ENCODE measurements at regions not wholly inside any gene's neighbourhood (a gene's known extent, or its start where the extent isn't known, plus 50 kb on each side); places are given as distances from the start of the nearest gene placed in this dataset.

DNA sequence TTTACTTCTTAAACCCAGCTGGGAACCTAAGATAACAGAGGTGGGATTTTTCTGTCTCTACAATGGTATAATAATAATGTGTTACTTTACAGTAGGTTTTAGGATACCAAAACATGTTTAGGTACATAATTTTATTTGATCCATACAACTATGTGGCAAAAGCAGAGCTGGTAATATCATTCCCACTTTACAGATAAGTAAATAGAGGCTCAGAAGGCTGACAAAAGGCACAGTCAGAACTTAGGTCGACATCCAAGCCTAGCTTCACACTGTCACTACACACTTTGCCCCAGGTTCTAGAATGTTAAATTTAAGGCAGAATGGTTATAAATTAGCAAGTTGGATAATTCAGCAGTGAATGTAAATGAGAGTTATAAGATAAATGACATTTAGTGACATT, 189.6 kb upstream of the PARD3B start:
- H3K27me3 Mint-ChIP-seq = peaks cover 3 to 6% of the 10 kb centered on the region in 2 donors
- H3K9me3 Mint-ChIP-seq = no peaks in the 10 kb centered on the region
- no peak overlapping the region for H3K27ac Mint-ChIP-seq
- H3K4me3 Mint-ChIP-seq = no peak overlapping the region
- ATAC-seq (replicated peaks) = no peak
- no peak for DNase-seq
- H3K36me3 Mint-ChIP-seq = no peaks in the 10 kb centered on the region
- no peaks in the 10 kb centered on the region for H3K4me1 Mint-ChIP-seq

GRCh38 chr2:204356151-204356641, 189.1 kb upstream of the PARD3B start:
- Mint-ChIP-seq H3K27me3 (peaks cover 3 to 6% of the 10 kb centered on the region in 2 donors), H3K27ac (no peak overlapping the region), H3K4me1 (no peaks in the 10 kb centered on the region), H3K4me3 (no peak overlapping the region), H3K9me3 (no peaks in the 10 kb centered on the region), H3K36me3 (no peaks in the 10 kb centered on the region)
- DNase-seq (no peak), ATAC-seq (replicated peaks) (no peak)

GRCh38 chr2:204357286-204357685, 188.0 kb upstream of the PARD3B start:
- DNase-seq (no peak), ATAC-seq (replicated peaks) (no peak)
- Mint-ChIP-seq H3K27me3 (peaks cover 3 to 6% of the 10 kb centered on the region in 2 donors), H3K4me3 (no peak overlapping the region), H3K36me3 (no peaks in the 10 kb centered on the region), H3K4me1 (no peaks in the 10 kb centered on the region), H3K9me3 (no peaks in the 10 kb centered on the region), H3K27ac (no peak overlapping the region)

DNA sequence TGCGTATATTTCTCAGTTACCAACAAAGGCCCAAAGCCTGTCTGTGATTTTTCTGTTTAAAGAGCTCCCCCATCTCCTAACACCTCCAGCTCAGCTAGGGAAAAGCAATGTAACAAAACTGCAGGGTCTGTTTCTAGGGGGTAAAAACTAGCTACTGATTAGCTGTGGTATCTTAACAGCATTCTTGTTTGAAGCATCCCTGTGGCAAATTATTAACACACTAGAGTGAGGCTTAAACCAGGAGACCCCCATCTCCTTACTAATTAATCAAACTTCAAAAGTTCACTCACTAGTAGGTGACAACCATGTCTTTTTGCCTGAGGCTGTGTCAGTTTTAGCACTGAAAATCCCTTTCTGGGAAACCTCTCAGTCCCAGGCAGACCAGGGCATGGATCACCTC, 186.2 kb upstream of the PARD3B start:
- no peak overlapping the region for H3K27ac Mint-ChIP-seq

GRCh38 chr2:204360218-204361007, 184.9 kb upstream of the PARD3B start:
- Mint-ChIP-seq H3K4me3 (no peak overlapping the region), H3K27ac (no peak overlapping the region), H3K27me3 (peaks cover 3 to 6% of the 10 kb centered on the region in 2 donors), H3K4me1 (no peaks in the 10 kb centered on the region), H3K9me3 (no peaks in the 10 kb centered on the region), H3K36me3 (no peaks in the 10 kb centered on the region)
- no peak for DNase-seq
- no peak for ATAC-seq (replicated peaks)

More for the DNA sequence above, 186.2 kb upstream of the PARD3B start:
- Mint-ChIP-seq H3K27me3 (peaks cover 3 to 6% of the 10 kb centered on the region in 2 donors), H3K4me3 (no peak overlapping the region), H3K4me1 (no peaks in the 10 kb centered on the region), H3K9me3 (no peaks in the 10 kb centered on the region), H3K36me3 (no peaks in the 10 kb centered on the region)
- no peak for DNase-seq
- no peak for ATAC-seq (replicated peaks)

DNA sequence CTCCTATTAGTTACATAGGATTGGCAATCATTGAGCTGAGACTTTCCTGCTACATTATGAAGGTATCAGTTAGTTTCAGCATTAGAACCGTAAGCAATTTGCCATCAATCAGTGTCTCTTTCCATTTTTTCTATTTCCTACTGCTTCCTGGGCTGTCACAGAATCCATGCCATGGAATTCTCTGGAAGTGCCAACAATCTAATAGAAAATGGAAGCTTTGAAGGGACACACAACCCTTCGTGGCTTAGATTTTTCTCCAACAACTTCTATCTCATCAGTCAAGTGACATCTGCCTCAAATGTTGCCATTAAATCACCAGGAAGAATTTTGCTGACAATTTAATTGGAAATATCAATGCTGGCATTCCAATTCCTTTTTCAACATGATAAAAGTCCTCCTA, 183.5 kb upstream of the PARD3B start:
- Mint-ChIP-seq H3K4me3 (no peak overlapping the region), H3K4me1 (no peaks in the 10 kb centered on the region), H3K27ac (no peak overlapping the region), H3K36me3 (no peaks in the 10 kb centered on the region), H3K9me3 (no peaks in the 10 kb centered on the region), H3K27me3 (peaks cover 3% of the 10 kb centered on the region in 2 donors)
- ATAC-seq (replicated peaks) (no peak), DNase-seq (no peak)

DNA sequence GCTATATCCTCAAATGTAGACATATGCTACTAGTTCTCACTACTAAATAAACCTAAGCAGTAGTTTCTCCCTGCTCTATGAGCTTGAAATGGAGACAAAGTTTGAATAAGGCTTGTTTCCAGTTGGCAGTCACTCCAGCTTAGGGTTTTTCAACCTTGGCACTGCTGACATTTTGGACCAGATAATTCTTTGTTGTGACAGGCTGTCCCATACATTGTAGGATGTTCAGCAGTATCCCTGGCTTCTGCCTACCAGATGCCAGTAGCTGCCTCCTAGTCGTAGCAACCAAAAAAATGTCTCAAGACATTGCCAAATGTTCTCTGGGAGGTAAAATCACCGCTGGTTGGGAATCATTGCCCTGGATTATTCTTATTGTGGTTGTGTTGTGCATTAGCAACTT, 182.7 kb upstream of the PARD3B start:
- Mint-ChIP-seq H3K9me3 (no peaks in the 10 kb centered on the region), H3K36me3 (no peaks in the 10 kb centered on the region), H3K27ac (no peak overlapping the region), H3K4me1 (no peaks in the 10 kb centered on the region), H3K4me3 (no peak overlapping the region), H3K27me3 (no peaks in the 10 kb centered on the region)
- ATAC-seq (replicated peaks) (no peak), DNase-seq (no peak)

- Mint-ChIP-seq H3K9me3 (no peaks in the 10 kb centered on the region), H3K27me3 (no peaks in the 10 kb centered on the region), H3K4me3 (no peak overlapping the region), H3K36me3 (no peaks in the 10 kb centered on the region), H3K27ac (no peak overlapping the region), H3K4me1 (no peaks in the 10 kb centered on the region)
- ATAC-seq (replicated peaks) = no peak
- no peak for DNase-seq
These were observed 181.8 kb upstream of the PARD3B start for GRCh38 chr2:204363513-204363912.

DNA sequence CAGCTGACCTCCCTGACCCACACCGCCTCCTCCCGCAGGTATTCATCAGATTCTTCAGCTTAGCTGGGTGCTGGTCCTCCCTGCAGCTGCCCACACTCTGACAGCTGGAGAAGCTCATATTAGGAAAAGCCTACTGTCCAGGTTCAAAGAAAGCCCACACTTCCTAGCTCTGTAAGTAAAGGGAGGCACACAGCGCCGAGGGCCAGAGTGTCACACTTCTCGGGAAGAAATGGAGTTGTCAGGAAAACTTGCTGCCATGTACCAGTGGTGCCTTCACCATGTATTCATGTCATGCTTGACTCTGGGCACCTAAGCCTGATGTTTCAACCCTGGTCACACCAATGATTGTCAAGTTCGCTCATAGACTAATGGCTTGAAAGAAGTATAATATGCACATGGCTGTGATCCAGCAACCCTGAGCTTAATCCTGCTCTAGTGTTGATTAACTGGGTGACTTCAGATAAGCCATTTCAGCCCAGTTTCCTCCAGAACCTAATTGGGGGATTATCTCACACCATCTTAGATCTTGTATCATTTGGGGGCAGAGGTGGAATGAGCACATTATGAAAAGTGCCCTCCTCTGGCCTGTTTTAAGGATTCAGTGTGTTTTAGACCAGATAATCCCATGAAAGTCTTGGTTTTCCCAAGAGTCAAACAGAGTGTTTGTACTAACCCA, 180.3 kb upstream of the PARD3B start:
- ATAC-seq (replicated peaks) = peak in 1 of 2 donors; percentile 12
- H3K27me3 Mint-ChIP-seq = no peaks in the 10 kb centered on the region
- no peak for DNase-seq
- no peaks in the 10 kb centered on the region for H3K36me3 Mint-ChIP-seq
- H3K4me1 Mint-ChIP-seq = no peaks in the 10 kb centered on the region
- no peak overlapping the region for H3K4me3 Mint-ChIP-seq
- H3K27ac Mint-ChIP-seq = no peak overlapping the region
- no peaks in the 10 kb centered on the region for H3K9me3 Mint-ChIP-seq

DNA sequence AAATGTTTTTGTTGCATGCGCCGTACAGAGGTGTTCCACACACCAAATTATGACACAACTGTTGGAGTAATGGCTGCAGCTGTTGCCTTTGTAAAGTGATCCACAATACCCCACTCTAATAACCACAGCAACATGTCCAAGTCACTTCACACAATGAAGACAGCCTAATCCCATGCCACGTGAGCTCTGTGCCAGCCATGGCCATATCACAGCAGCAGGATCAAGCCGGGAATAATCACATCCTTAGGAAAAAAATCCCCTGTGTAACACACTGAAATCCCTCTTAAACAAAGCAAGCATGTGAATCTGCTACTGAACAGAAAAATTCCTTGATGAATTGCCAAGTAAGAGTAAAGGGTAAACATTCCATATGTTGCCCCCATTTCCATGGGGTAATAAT, 179.5 kb upstream of the PARD3B start:
- no peaks in the 10 kb centered on the region for H3K36me3 Mint-ChIP-seq

GRCh38 chr2:204367466-204367865, 177.8 kb upstream of the PARD3B start:
- H3K9me3 Mint-ChIP-seq = no peaks in the 10 kb centered on the region

More for the DNA sequence above, 179.5 kb upstream of the PARD3B start:
- Mint-ChIP-seq H3K27me3 (no peaks in the 10 kb centered on the region), H3K27ac (no peak overlapping the region), H3K4me3 (no peak overlapping the region), H3K9me3 (no peaks in the 10 kb centered on the region), H3K4me1 (no peaks in the 10 kb centered on the region)
- ATAC-seq (replicated peaks) (no peak), DNase-seq (no peak)

DNA sequence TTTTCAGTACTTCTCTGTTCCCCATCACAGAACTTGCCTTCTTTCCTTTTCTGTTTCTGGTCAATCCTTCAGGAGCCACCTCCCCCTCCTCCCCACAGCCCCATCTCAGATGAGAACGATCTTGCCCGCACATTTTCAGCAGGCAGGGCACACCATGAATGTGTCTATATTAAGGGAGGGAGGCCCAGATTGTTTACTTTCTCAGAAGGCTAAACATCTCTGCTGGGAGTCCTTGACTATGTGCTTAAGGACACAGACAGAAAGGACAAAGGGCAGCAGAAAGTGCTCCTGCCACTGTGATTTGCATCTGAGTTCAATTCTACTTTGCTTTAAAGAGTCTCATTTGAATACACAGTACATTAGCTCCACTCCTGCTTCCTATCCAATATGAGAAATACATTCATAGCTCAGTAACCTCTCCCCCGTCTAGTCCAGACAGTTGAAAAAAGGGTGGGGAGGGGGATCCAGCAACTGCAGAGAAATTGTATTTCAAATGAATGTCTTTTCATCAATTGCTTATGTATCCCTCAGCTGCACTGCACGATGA, 175.0 kb upstream of the PARD3B start:
- Mint-ChIP-seq H3K4me3 (no peak overlapping the region), H3K27ac (no peak overlapping the region), H3K9me3 (peaks cover 0 to 2% of the 10 kb centered on the region in 2 donors), H3K36me3 (no peaks in the 10 kb centered on the region), H3K4me1 (no peaks in the 10 kb centered on the region), H3K27me3 (peaks cover 0 to 6% of the 10 kb centered on the region in 2 donors)
- ATAC-seq (replicated peaks) (no peak), DNase-seq (no peak)

More at GRCh38 chr2:204367466-204367865, 177.8 kb upstream of the PARD3B start:
- Mint-ChIP-seq H3K27me3 (no peaks in the 10 kb centered on the region), H3K27ac (no peak overlapping the region), H3K4me3 (no peak overlapping the region), H3K36me3 (no peaks in the 10 kb centered on the region), H3K4me1 (no peaks in the 10 kb centered on the region)
- DNase-seq (no peak), ATAC-seq (replicated peaks) (no peak)

GRCh38 chr2:204373942-204374341, 171.3 kb upstream of the PARD3B start:
- no peak for DNase-seq
- Mint-ChIP-seq H3K9me3 (peaks cover 0 to 7% of the 10 kb centered on the region in 2 donors), H3K27me3 (peaks cover 0 to 6% of the 10 kb centered on the region in 2 donors), H3K27ac (no peak overlapping the region), H3K4me1 (no peaks in the 10 kb centered on the region), H3K4me3 (no peak overlapping the region), H3K36me3 (no peaks in the 10 kb centered on the region)
- no peak for ATAC-seq (replicated peaks)

DNA sequence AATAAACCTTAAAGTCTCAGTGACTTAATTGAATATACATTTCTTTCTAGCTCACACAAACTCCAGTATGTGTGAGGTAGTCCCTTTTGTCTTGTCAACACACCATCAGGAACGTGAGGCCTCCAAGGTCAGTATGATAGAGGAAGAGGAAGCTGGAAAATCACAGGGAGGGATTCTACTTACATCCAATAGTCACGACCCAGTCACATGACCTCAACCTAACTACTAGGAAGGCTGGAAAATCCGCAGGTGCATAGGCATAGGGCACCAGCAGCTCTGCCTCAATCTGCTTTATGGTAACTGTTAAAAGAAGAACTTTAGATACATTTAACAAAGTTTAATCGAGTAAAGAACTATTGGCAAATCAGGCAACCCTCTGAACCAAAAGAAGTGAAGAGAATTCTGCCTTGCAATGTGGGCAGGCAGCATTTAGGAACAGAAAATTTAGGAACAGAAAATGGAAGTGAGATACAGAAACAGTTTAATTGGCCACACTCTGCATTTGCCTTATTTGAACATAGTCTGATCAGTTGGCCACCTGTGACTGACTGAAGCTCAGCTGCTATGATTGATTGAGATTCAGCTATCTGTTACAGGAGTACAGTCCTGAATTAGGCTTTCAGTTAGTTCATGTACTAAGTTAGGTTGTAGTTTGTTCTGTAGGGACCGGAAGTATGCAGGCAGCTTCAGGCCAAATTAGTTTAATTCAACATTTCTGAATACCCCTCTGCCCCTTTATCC, 165.0 kb upstream of the PARD3B start:
- no peak overlapping the region for H3K4me3 Mint-ChIP-seq
- DNase-seq = no peak
- no peaks in the 10 kb centered on the region for H3K4me1 Mint-ChIP-seq
- peaks cover 7 to 15% of the 10 kb centered on the region in 2 donors for H3K9me3 Mint-ChIP-seq
- H3K27ac Mint-ChIP-seq = no peak overlapping the region
- no peak for ATAC-seq (replicated peaks)
- H3K27me3 Mint-ChIP-seq = no peaks in the 10 kb centered on the region
- H3K36me3 Mint-ChIP-seq = no peaks in the 10 kb centered on the region

Data from stimulated activated naive B cell treated with anti-CD40 and anti-IgM and Interleukin-4, amounts not matched to agents 10 μg/mL and 1 μg/mL and 100 μg/mL, for 72 hours (primary cell).